ENCODE measurements at regions not wholly inside any gene's neighbourhood (a gene's known extent, or its start where the extent isn't known, plus 50 kb on each side); places are given as distances from the start of the nearest gene placed in this dataset.

DNA sequence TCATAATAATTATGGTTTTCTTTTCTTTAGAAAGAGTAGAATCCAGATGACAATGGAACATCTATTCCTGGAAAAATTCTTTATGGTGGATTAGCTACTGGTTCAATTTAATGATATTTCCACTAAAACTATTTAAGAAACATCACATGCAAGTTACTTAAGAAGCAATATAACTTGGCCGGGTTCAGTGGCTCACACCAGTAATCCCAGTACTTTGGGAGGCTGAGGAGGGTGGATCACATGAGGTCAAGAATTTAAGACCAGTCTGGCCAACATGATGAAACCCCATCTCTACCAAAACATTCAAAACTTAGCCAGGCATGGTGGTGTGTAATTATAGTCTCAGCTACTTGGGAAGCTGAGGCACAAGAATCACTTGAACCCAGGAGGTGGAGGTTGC is 65.9 kb upstream of the SMLR1 start:
- Histone ChIP-seq H3K9me2 (replicated peaks; ENCODE audit: insufficient read depth, low read length) (no peaks in the 10 kb centered on the region), H3K9ac (ENCODE audit: low read length) (no peak overlapping the region), H3K4me2 (ENCODE audit: low read depth, low read length) (no peak overlapping the region), H4K20me1 (ENCODE audit: insufficient read depth, low read length) (no peaks in the 10 kb centered on the region), H3K79me2 (ENCODE audit: low read length) (no peaks in the 10 kb centered on the region), H3K4me1 (ENCODE audit: low read length) (no peaks in the 10 kb centered on the region), H3K27ac (ENCODE audit: low read length) (no peak overlapping the region), H3K36me3 (replicated peaks; ENCODE audit: insufficient read depth, low read length) (no peaks in the 10 kb centered on the region), H3K9me3 (replicated peaks; ENCODE audit: insufficient read depth, low read length) (no peaks in the 10 kb centered on the region), H3K27me3 (replicated peaks; ENCODE audit: insufficient read depth, low read length) (no peaks in the 10 kb centered on the region), H3K4me3 (ENCODE audit: low read length) (no peak overlapping the region), H3F3A (ENCODE audit: insufficient read depth, low read length) (no peaks in the 10 kb centered on the region), H2AFZ (ENCODE audit: low read length) (no peak overlapping the region)
- DNase-seq: no peak
- TF ChIP-seq CTCF (IDR thresholded peaks at IDR 0.05; ENCODE audit: low read length) (no peak), EZH2 (optimal IDR thresholded peaks at IDR 0.05; ENCODE audit: low read depth, low read length) (no peak), EZH2phosphoT487 (IDR thresholded peaks at IDR 0.05; ENCODE audit: low read length) (no peak)

DNA sequence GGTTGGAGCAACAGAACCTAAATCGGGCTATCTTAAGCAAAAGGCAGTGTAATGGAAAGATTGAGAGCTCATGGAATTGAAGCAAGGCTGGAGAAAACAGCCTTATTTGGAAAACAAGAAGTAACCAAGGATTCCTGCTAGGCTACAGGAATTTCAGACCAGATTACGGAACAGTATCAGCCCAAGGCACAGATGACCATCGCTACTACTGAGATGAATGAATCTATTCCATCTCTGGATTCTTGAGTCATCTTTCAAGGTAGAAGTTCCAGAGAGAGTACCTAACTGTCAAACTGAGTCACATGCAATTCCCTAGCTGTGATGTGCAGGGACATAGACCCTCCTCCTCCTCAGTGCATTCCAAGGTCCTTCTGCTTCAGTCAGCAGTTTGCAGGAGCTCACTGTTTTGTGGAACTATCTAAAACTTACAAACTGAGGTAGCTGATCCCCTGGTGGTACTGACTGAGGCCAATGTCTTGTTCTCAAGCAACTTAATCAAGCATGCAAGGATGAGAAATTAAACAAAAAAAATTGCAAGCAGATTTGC is 62.0 kb upstream of the SMLR1 start:
- Histone ChIP-seq H3K36me3 (replicated peaks; ENCODE audit: insufficient read depth, low read length) (no peaks in the 10 kb centered on the region), H4K20me1 (ENCODE audit: insufficient read depth, low read length) (no peaks in the 10 kb centered on the region), H3K9me3 (replicated peaks; ENCODE audit: insufficient read depth, low read length) (no peaks in the 10 kb centered on the region), H3K4me1 (ENCODE audit: low read length) (no peaks in the 10 kb centered on the region), H3K27ac (ENCODE audit: low read length) (no peak overlapping the region), H3K9me2 (replicated peaks; ENCODE audit: insufficient read depth, low read length) (no peaks in the 10 kb centered on the region), H3K9ac (ENCODE audit: low read length) (no peak overlapping the region), H3K27me3 (replicated peaks; ENCODE audit: insufficient read depth, low read length) (no peaks in the 10 kb centered on the region), H3F3A (ENCODE audit: insufficient read depth, low read length) (no peaks in the 10 kb centered on the region), H3K79me2 (ENCODE audit: low read length) (no peaks in the 10 kb centered on the region), H3K4me3 (ENCODE audit: low read length) (no peak overlapping the region), H3K4me2 (ENCODE audit: low read depth, low read length) (no peak overlapping the region), H2AFZ (ENCODE audit: low read length) (no peak overlapping the region)
- no peak for DNase-seq
- TF ChIP-seq CTCF (IDR thresholded peaks at IDR 0.05; ENCODE audit: low read length): no peak
- no peak for TF ChIP-seq EZH2 (optimal IDR thresholded peaks at IDR 0.05; ENCODE audit: low read depth, low read length)
- no peak for TF ChIP-seq EZH2phosphoT487 (IDR thresholded peaks at IDR 0.05; ENCODE audit: low read length)

GRCh38 chr6:130766239-130767144 is 60.7 kb upstream of the SMLR1 start:
- no peaks in the 10 kb centered on the region for H3K9me2 ChIP-seq (replicated peaks; ENCODE audit: insufficient read depth, low read length)
- H4K20me1 ChIP-seq (ENCODE audit: insufficient read depth, low read length): no peaks in the 10 kb centered on the region
- no peak overlapping the region for H3K9ac ChIP-seq (ENCODE audit: low read length)
- no peaks in the 10 kb centered on the region for H3K27me3 ChIP-seq (replicated peaks; ENCODE audit: insufficient read depth, low read length)
- DNase-seq: no peak
- H3K4me1 ChIP-seq (ENCODE audit: low read length): no peaks in the 10 kb centered on the region
- no peaks in the 10 kb centered on the region for H3K79me2 ChIP-seq (ENCODE audit: low read length)
- H3K9me3 ChIP-seq (replicated peaks; ENCODE audit: insufficient read depth, low read length): no peaks in the 10 kb centered on the region
- H3K4me2 ChIP-seq (ENCODE audit: low read depth, low read length): no peak overlapping the region
- H2AFZ ChIP-seq (ENCODE audit: low read length): no peak overlapping the region
- H3F3A ChIP-seq (ENCODE audit: insufficient read depth, low read length): no peaks in the 10 kb centered on the region
- no peak overlapping the region for H3K27ac ChIP-seq (ENCODE audit: low read length)
- no peaks in the 10 kb centered on the region for H3K36me3 ChIP-seq (replicated peaks; ENCODE audit: insufficient read depth, low read length)
- TF ChIP-seq EZH2 (optimal IDR thresholded peaks at IDR 0.05; ENCODE audit: low read depth, low read length) (no peak), CTCF (IDR thresholded peaks at IDR 0.05; ENCODE audit: low read length) (no peak), EZH2phosphoT487 (IDR thresholded peaks at IDR 0.05; ENCODE audit: low read length) (no peak)
- H3K4me3 ChIP-seq (ENCODE audit: low read length): no peak overlapping the region

Data from MM.1S (cell line).